HS-5 (cell line): ENCODE measurements at regions not wholly inside any gene's neighbourhood (a gene's known extent, or its start where the extent isn't known, plus 50 kb on each side); places are given as distances from the start of the nearest gene placed in this dataset.
"Not testable (repeated sequence)": the region's sequence is repeated elsewhere in the genome, so short reads cannot be mapped to it uniquely, and the experiment has no call there.

Experiments used
- DNase-seq: peaks from one replicate; pipeline ENCODE4 v3.0.0-alpha.2; 2012; ENCODE audit warnings: low read depth

DNA sequence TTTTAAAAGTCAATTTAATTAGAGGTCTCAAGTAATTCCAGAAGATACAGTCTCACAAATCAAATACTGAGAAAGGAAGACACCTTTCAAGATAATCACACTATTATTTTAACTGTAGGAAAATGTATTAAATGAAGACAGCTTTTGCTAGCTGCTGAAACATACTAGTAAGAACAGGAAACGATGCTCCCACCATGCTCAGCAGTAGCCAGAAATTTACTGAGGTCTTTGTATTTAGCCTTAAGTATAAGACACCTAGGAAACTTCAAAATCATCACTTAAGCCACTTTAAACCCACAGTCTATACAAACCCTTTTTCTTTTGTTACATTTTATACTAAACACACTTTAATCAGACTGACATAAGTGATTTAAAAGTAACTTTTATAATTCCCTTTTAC is 72.7 kb upstream of the NPIPB12 start:
- DNase-seq = not testable (repeated sequence)

DNA sequence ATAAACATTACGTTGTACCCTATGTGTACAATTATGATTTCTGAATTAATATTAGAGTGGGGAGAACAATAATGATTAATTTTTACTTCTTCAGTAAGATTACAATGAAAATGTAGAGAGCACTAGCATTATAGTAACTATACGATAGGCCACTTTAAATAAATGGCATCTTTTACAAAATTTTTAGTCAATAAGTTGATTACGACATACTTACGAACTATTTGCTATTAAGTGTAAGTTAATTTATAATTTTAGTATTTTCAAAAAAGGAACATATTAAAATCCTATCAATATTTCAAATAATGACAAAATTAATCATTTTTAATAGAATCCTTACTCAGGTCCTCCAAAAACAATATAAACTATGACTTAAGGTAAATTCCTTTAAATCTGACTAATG is 75.6 kb upstream of the NPIPB12 start:
- DNase-seq = not testable (repeated sequence)

DNA sequence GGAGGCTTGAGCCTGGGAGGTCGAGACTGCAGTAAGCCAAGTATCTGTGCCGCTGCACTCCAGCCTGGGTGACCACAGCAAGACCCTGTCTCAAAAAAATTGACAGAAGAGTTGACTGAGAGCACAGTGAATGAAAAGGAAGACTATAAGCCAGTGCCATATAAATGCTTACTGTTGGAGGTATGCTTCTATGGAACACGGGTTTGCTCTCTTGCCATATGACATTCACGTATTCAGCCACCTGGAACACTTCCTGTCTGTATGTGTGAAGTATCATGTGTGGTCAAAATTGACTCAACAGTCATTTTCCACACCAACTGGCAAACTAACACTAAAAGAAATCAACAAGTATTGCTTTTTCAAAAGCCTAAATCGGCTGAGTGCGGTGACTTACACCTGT is 71.1 kb upstream of the SPN start:
- not testable (repeated sequence) for DNase-seq

DNA sequence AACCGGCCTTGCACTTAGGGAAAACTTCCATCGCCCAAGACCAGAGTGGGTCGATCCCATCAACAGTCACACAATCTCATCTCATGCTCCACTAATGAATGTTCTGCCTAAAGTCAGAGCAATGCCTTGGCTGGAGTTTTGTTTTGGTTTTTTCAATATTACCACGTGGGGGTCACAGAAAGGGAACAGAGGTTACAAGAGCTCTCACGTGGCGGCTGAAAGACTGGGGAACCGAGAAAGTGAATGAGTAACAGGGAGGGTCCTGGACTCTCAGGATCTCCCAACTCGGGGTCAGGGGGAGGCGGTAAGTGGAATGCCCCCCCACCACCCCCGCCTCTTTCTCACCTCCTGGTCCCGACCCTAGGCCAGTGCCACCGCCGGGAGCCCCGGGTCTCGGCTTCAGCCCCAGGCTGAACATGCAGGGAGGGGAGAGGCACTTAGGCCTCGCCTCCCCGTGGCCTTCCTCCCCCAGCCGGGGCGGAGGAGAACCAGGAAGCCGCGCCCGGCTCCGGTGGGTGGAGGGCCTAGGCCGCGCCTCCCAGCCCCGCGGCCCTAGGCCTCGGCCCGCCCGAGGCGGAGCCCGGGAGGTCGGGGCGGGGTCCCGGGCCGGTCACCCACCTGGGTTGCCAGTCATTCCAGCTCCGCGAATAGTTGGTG is 68.7 kb upstream of the SPN start:
- not testable (repeated sequence) for DNase-seq

DNA sequence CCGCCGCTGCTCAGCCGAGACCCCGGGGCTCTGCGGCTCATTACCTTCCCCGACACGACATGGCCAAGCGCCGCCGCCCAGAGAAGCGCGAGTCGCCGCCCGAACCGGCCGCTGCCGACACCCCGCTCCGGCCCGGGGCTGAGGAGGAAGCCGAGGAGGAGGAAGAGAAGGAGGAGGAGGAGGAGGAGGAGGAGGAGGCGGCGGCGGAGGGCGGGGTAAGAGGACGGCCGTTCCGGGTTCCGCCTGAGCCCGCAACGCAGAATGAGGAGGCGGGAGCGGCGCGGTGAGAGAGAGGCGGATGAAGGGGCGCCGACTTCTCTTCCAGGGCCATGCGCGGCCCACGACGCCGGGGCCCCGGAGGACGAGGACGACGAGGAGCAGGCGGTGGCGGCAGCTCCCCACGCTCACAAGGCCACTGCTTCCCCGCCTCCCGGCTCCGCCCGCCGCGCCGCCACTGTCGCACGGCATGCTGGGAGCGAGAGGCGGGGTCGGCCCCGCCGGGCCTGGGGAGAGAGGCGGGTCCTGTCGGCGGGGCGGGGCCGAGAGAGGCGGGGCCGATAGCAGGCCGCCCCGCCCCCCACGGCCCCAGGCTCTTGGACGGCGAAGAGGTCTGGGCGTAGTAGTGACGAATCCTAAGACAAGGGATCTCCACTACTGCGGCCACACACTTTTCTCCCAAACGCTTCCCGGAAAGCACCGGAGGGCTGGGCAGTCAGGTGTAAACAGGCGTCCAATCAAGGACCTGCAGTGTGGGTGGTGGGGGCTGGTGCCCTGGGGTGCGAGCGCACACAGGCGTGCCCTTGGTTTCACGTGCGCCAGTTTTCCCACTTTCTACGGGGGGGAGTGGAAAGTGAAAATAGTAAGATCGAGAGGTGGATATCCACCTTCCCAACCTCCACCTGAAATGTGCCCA is 67.9 kb upstream of the SPN start:
- DNase-seq = peak; percentile 62

DNA sequence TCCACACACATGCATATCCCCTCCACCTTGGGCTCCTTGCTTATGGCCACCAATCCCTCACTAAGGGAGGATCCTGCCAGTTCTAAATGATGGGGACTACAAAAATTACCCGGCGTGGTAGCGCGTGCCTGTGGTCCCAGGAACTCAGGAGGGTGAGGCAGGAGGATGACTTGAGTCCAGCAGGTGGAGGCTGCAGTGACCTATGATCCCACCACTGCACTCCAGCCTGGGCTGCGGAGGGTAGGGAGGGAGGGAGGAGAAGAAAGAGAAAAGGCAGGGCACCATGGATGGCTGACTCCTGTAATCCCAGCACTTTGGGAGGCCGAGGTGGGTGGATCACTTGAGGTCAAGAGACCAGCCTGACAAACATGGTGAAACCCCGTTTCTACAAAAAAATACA is 66.0 kb upstream of the SPN start:
- DNase-seq = not testable (repeated sequence)

DNA sequence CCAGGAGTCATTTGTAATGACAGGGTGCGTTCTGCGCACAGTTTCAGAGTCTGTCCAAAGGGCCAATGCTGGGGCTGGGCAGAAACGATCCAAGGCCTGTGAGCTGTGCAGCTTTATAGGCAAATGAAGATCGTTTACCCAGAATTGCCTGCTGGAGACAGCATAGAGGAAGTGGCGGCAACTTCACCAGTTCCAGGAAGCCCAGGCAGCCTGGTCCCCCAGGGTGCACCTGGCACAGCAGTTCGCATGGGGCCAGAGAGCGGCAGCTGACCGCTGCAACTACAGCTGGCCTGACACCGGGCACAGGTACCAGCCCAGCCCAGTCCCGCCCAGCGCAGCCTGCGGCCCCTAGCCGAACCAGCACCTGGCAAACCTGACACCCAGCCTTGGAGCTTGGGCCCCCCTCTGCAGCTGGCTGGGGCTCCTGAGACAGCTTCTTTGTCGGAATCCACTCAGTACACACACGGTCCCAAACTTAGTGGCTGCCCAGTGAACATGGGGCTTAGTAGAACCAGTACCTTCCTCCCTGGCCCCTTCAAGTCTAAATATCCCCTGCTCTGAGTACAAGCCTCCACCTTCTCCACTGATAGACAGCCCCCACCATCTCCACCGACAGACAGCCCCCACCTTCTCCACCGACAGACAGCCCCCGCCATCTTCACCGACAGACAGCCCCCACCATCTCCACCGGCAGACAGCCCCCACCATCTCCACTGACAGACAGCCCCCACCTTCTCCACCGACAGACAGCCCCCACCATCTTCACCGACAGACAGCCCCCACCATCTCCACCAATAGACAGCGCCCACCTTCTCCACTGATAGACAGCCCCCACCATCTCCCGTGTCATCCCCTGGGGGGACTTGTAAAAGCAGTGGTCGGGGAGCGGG is 62.7 kb upstream of the SPN start:
- DNase-seq = not testable (repeated sequence)

DNA sequence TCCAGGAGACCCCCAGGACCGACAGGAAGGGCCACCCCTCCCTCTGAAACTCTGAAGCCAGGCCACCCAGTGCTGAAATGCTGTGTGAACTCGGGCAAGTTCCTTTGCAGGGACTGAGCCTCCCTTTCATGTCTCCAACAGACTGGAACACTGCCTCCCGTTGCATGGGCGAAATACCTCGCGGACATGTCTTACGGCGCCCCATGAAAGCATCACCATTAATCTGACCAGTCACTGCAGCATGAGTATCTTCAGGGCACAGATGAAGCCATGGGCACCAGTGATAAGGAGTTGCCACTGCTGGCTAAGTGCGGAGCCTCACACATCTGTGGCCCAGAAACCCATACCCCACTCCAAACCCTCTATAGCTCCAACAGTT is 60.8 kb upstream of the SPN start:
- DNase-seq = not testable (repeated sequence)

DNA sequence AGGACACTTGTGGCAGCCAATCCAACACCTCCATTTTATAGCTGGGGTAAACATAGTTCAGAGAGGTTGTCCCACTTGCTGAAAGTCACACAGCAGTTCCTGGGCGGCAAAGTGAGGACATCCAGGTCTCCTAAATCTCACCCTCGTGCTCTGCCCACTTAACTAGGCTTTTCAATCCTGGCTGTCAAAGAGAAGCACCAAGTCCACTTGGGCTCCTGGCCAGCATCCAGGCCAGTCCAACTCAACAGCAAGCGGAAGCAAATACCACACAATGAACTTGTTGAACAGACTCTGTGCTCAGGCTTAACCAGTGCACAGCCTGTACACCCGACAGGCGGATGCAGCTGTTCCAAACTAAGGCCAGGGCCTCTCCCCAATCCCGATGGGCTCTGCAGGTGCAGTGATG is 60.4 kb upstream of the SPN start:
- not testable (repeated sequence) for DNase-seq

DNA sequence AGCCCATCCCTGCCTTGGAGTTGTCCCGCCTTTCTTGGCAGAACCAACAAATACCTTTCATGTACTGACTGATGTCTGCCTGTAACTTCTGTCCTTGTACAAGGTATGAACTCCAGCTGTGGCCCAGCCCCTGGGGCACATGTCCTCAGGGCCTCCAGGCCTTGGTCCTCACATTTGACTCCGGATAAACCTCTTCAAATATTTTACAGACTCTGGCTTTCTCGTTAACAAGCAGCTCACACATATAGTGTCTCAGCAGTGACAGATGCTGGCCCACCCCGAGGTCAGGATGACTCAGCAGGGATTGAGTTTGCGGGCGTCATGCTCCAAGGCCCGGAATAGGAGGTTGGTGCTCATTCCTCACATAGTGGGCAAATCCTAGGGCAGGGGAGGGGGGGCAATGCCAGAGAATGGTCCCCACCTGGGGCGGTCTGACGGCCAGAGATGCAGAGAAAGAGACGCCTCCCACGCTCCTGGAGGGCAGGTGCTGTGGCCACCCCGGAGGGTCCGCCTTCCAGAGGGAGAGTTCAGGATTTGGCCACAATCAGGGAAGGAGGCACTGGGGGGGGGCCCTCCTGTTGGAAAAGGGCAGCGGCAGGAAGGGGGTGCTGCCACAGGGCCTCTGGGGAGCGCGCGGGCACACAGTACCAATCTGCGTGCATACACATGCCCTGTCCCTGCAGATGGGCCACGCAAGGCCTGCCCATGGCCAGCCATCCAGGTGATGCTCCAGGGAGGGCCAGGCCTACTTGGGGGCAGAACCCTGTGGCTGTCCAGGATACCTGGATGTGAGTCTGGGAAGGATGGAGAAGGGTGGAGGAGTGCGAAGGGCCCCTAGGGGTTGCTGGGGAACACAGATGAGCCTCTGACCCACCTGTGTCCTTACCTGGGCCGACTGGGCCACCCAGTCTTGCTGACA is 58.2 kb upstream of the SPN start:
- DNase-seq = peak; percentile 52

DNA sequence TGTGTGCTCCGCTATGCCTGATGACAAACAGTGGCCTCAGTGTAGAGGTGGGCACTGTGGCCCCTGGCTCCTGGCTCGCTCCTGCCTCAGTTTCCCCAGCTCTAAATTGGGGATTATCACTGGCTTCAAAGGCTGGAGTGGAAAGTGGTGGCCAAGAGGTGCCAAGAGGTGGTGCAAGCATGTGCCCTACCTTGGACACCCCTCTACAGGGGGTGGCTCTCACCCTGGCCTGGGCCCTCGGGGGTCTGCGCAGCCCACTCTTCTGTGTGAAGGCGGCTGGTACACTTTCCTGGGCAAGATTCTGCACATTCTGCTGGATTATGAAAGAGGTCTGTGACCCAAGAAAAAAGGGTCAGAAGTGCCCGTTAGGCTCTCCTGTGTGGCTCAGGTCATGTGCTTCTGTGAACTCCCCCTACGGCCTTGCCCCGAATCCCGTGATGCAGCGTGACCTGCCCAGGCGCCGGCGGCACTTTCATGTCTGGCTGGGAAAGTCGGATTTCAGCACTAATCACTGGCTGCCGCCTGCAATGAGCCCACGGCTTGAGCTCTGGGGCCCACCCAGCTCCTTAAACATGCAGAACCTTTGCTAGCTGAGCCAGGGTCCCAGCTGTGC is 57.3 kb upstream of the SPN start:
- not testable (repeated sequence) for DNase-seq

DNA sequence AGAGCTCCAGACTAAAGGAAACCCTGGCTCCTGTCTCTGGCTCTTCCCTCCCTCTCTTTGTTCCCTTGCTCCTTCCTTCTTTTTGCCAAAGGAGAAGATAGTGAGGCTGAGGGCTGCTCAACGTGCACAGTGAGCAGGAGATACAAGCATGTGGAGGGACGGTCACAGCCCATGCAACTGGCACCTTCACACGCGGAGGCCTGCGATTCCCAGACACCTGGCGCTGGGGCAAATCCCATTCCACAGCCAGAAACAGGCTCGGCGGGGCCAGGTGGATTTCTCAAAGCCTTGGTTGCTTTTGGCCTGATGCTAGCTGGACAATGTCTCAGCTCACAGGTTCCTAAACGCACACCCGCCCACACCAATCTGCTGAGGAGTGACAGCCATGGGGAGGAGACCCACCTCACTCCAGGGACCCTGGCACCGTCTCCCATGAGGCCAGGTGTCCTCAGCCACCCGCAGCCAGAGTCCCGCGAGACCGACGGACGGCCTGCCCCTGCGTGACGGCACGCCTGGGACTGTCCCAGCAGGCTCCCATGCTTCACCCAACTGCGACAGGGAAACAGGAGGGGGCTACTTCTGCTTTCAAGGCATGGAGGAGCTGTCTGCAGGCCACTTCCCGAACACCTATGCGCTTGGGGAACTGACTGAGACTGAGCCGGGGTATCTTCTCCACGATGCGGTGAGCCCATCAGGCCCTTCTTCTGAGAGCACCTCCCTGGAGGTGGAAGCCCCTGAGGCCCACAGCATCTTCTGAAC is 56.2 kb upstream of the SPN start:
- DNase-seq = not testable (repeated sequence)

DNA sequence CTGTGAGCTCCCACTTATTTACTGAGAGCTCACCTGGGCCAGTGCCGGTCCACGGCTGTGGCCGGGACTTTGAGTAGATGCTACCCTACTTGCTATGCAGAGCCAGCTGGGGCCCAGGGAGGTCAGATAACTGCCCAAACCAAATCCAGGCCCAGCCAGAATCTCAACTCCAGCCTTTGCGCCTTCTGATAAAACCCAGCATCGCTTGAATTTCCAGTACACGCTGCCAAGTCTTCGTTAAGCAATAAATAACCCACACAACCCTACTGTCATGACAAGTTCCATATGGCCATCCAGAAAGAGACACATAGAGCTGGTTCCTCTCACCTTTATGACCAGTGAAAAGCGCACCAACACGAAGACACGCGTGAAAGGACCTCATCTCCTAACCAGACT is 55.6 kb upstream of the SPN start:
- not testable (repeated sequence) for DNase-seq

DNA sequence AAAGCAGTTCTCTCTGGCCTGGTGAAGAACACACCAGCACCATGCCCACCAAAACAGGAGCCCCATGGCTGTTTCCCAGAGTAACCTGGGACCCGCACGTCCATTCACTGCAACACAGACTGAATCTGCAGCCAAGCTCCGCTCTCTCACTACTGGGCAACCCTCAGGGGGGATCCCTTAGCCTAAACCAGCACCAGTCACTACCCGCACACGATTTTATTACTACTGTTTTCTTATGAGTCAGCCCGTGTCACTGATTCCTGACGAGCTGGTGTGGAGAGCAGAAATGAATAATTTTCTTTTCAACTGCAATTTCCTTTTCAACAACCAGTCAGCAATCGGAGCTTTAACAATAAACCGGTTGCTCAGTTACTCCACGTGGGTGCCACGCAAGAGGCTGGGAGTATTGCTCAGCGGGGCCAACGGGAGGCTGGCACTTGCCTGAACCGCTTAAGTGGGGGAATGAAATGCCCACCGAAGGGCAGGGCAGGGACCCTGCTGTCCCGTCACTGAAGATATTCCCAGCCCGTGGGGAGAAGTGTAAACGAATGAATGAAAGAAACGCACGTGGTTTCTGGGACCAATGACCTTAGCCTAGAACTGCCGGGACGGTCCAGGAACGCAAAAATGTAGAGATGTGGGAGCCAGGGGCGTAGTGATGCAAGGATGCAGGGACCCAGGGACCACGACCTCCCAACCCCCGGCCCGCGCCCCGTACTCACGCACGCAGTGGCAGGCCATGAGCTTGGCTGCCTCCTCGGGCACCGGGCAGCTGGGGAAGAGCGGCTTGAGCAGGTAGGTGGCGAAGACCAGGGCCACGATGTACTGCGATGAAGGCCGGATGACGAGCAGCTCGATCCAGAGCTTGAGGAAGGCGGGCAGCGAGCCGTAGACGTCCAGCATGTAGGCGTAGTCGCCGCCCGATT is 50.4 kb upstream of the SPN start:
- DNase-seq = not testable (repeated sequence)
